ENCODE measurements at regions not wholly inside any gene's neighbourhood (a gene's known extent, or its start where the extent isn't known, plus 50 kb on each side); places are given as distances from the start of the nearest gene placed in this dataset.

- H3K4me2 ChIP-seq (ENCODE audit: insufficient read depth, low read length): no peak overlapping the region
- no peaks in the 10 kb centered on the region for H3K4me1 ChIP-seq (ENCODE audit: insufficient read depth, low read length)
- H3K9me3 ChIP-seq (ENCODE audit: low read depth, low read length): no peaks in the 10 kb centered on the region
- H3K27ac ChIP-seq (ENCODE audit: low read depth, low read length): no peak overlapping the region
- H3K4me3 ChIP-seq (ENCODE audit: insufficient read depth, low read length): no peak overlapping the region
- no peaks in the 10 kb centered on the region for H3K36me3 ChIP-seq (ENCODE audit: insufficient read depth, low read length)
- H2AFZ ChIP-seq (ENCODE audit: low read length): no peak overlapping the region
- no peaks in the 10 kb centered on the region for H3K27me3 ChIP-seq (ENCODE audit: insufficient read depth, low read length)
- no peaks in the 10 kb centered on the region for H4K20me1 ChIP-seq (ENCODE audit: insufficient read depth, low read length)
- TF ChIP-seq, protein P1, sequence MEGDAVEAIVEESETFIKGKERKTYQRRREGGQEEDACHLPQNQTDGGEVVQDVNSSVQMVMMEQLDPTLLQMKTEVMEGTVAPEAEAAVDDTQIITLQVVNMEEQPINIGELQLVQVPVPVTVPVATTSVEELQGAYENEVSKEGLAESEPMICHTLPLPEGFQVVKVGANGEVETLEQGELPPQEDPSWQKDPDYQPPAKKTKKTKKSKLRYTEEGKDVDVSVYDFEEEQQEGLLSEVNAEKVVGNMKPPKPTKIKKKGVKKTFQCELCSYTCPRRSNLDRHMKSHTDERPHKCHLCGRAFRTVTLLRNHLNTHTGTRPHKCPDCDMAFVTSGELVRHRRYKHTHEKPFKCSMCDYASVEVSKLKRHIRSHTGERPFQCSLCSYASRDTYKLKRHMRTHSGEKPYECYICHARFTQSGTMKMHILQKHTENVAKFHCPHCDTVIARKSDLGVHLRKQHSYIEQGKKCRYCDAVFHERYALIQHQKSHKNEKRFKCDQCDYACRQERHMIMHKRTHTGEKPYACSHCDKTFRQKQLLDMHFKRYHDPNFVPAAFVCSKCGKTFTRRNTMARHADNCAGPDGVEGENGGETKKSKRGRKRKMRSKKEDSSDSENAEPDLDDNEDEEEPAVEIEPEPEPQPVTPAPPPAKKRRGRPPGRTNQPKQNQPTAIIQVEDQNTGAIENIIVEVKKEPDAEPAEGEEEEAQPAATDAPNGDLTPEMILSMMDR (IDR thresholded peaks at IDR 0.05; ENCODE audit: extremely low read depth, low read depth, low read length): no peak
- H3K79me2 ChIP-seq (ENCODE audit: insufficient read depth, low read length): no peaks in the 10 kb centered on the region
- no peak for DNase-seq (ENCODE audit: insufficient read length, low spot score, missing footprints)
These were observed 1387.1 kb upstream of the TMEFF2 start for GRCh38 chr2:193581807-193582206.

DNA sequence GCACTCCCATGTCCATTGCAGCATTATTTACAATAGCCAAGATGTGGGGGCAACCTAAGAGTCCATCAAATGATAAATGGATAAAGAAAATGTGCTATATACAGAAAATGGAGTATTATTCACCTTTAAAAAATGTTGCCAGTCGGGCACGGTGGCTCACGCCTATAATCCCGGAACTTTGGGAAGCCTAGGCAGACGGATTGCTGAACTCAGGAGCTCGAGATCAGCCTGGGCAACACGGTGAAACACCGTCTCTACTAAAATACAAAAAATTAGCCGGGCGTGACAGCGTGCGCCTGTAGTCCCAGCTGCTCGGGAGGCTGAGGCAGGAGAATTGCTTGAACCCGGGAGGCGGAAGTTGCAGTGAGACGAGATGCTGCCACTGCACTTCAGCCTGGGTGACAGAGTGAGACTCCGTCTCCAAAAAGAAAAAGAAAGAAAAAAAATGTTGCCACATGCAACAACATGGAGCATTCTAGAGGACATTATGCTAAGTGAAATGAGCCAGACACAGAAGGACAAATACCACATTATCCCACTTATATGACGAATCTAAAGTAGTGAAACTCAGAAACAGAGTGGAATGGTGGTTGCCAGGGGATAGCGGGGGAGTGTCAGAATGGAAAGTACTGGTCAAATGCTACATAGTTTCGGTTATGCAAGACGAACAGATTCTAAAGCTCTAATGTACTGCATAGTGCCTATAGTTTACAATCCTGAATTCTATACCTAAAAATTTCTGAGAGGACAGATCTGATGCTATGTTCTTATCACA lies 1385.6 kb upstream of the TMEFF2 start:
- TF ChIP-seq, protein P1 (IDR thresholded peaks at IDR 0.05; ENCODE audit: extremely low read depth, low read depth, low read length): no peak
- Histone ChIP-seq H3K4me3 (ENCODE audit: insufficient read depth, low read length) (no peak overlapping the region), H3K36me3 (ENCODE audit: insufficient read depth, low read length) (no peaks in the 10 kb centered on the region), H3K27me3 (ENCODE audit: insufficient read depth, low read length) (no peaks in the 10 kb centered on the region), H2AFZ (ENCODE audit: low read length) (no peak overlapping the region), H3K27ac (ENCODE audit: low read depth, low read length) (no peak overlapping the region), H4K20me1 (ENCODE audit: insufficient read depth, low read length) (no peaks in the 10 kb centered on the region), H3K4me1 (ENCODE audit: insufficient read depth, low read length) (no peaks in the 10 kb centered on the region), H3K4me2 (ENCODE audit: insufficient read depth, low read length) (no peak overlapping the region), H3K9me3 (ENCODE audit: low read depth, low read length) (no peaks in the 10 kb centered on the region), H3K79me2 (ENCODE audit: insufficient read depth, low read length) (no peaks in the 10 kb centered on the region)
- no peak for DNase-seq (ENCODE audit: insufficient read length, low spot score, missing footprints)

- H2AFZ ChIP-seq (ENCODE audit: low read length): no peak overlapping the region
- H3K9me3 ChIP-seq (ENCODE audit: low read depth, low read length): no peaks in the 10 kb centered on the region
- no peaks in the 10 kb centered on the region for H3K79me2 ChIP-seq (ENCODE audit: insufficient read depth, low read length)
- no peaks in the 10 kb centered on the region for H3K4me1 ChIP-seq (ENCODE audit: insufficient read depth, low read length)
- H3K4me3 ChIP-seq (ENCODE audit: insufficient read depth, low read length): no peak overlapping the region
- no peaks in the 10 kb centered on the region for H3K27me3 ChIP-seq (ENCODE audit: insufficient read depth, low read length)
- DNase-seq (ENCODE audit: insufficient read length, low spot score, missing footprints): no peak
- no peak overlapping the region for H3K27ac ChIP-seq (ENCODE audit: low read depth, low read length)
- no peaks in the 10 kb centered on the region for H3K36me3 ChIP-seq (ENCODE audit: insufficient read depth, low read length)
- no peaks in the 10 kb centered on the region for H4K20me1 ChIP-seq (ENCODE audit: insufficient read depth, low read length)
- H3K4me2 ChIP-seq (ENCODE audit: insufficient read depth, low read length): no peak overlapping the region
- TF ChIP-seq, protein P1 (IDR thresholded peaks at IDR 0.05; ENCODE audit: extremely low read depth, low read depth, low read length): no peak
These were observed 1372.2 kb upstream of the TMEFF2 start for GRCh38 chr2:193566886-193567285.

DNA sequence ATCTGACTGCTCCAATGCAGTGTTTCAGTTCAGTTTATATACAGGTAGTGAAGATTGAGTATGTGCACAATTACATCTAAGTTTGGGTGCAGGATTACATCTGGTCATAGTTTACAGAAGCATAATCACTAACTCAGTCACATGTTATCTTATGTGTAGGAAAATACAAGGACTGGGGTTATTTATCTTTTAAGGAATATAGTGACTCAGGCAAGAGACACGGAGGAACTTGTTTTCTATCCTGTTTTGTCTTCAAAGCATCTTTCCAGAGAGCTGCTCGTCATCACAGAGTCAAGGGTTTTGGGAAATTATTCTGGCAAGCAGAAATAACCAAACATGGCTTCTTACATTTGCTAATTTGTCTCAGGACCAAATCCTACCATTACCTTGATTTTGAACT lies 1371.5 kb upstream of the TMEFF2 start:
- no peak overlapping the region for H3K27ac ChIP-seq (ENCODE audit: low read depth, low read length)
- no peaks in the 10 kb centered on the region for H3K27me3 ChIP-seq (ENCODE audit: insufficient read depth, low read length)
- H3K79me2 ChIP-seq (ENCODE audit: insufficient read depth, low read length): no peaks in the 10 kb centered on the region
- H3K9me3 ChIP-seq (ENCODE audit: low read depth, low read length): no peaks in the 10 kb centered on the region
- H3K4me1 ChIP-seq (ENCODE audit: insufficient read depth, low read length): no peaks in the 10 kb centered on the region
- no peak overlapping the region for H3K4me2 ChIP-seq (ENCODE audit: insufficient read depth, low read length)
- no peaks in the 10 kb centered on the region for H3K36me3 ChIP-seq (ENCODE audit: insufficient read depth, low read length)
- no peaks in the 10 kb centered on the region for H4K20me1 ChIP-seq (ENCODE audit: insufficient read depth, low read length)
- H2AFZ ChIP-seq (ENCODE audit: low read length): no peak overlapping the region
- no peak overlapping the region for H3K4me3 ChIP-seq (ENCODE audit: insufficient read depth, low read length)
- TF ChIP-seq, protein P1 (IDR thresholded peaks at IDR 0.05; ENCODE audit: extremely low read depth, low read depth, low read length): no peak
- no peak for DNase-seq (ENCODE audit: insufficient read length, low spot score, missing footprints)

Data from osteoblast (primary cell).